IPS-NIHi7 (cell line): ENCODE measurements at regions not wholly inside any gene's neighbourhood (a gene's known extent, or its start where the extent isn't known, plus 50 kb on each side); places are given as distances from the start of the nearest gene placed in this dataset.

ENCODE experiments used
- DNase-seq: peaks from one replicate; pipeline ENCODE4 v3.0.0; 2012; ENCODE audit warnings: mixed read lengths; ENCODE audit errors: extremely low spot score

DNA sequence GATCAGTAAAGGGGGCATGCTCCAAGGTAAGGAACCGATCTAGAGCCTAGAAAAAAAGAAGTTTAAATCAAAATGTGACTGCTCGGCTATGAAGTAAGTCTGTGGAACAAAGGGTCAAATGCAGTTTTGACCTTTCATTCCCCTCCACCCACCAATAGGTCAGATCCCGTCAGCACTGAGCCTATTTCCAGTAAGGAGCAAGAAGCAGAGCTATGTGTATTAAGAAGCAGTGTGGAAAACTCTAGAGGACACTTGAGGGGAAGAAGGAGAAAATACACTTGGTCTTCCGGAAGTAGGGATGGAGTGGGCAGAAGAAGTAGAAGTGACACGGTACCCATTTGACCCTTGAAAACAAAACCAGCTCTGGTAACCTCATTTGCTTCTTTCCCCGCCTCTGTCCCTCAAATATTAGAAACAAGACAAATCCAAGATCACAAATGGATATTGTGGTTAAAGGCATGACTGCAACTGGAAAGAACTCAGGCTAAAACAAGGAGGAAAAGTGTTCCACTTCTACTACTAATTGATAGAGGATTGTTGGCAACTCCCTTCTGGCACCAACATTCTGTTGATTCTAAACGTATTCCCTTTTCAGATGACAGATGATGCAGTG lies 888.3 kb upstream of the NR2F2 start:
- no peak for DNase-seq

DNA sequence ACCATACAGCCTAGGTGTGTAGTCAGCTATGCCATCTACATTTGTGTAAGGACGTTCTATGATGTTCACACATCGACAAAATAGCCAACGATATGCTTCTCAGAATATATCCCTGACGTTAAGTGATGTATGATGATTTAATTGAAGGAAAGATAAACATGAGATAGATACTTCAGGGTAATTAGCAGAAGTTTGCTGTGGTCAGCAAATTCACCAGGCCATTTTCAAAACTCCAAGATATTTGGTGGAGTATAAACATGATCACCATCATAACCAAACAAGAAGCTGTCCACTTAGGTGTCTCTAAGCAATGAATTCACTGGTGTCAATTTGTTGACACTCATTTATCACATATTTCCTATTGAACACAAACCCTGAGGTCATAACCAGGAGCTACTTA lies 885.6 kb upstream of the NR2F2 start:
- DNase-seq: no peak

- DNase-seq: no peak
Measured at GRCh38 chr15:95446854-95447253, 883.6 kb upstream of the NR2F2 start.

DNA sequence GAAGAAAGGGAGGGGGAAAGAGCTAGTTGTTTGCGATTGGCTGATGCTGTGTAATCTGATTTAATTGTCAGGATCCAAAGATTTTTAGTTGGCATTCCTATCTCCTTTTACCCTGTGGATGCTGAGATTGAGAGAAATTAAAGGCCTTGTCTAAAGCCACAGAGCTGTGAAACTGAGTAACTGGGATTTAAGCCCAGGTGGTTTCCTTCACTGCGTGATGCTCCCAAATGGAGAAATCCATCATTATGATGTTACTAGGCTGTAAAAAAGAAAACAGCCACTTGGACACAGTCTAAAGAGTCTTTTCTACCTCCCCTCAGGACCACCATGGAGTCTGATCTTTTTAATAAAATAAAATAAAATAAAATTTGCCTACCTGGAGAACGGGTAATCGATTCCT lies 883.0 kb upstream of the NR2F2 start:
- no peak for DNase-seq

DNA sequence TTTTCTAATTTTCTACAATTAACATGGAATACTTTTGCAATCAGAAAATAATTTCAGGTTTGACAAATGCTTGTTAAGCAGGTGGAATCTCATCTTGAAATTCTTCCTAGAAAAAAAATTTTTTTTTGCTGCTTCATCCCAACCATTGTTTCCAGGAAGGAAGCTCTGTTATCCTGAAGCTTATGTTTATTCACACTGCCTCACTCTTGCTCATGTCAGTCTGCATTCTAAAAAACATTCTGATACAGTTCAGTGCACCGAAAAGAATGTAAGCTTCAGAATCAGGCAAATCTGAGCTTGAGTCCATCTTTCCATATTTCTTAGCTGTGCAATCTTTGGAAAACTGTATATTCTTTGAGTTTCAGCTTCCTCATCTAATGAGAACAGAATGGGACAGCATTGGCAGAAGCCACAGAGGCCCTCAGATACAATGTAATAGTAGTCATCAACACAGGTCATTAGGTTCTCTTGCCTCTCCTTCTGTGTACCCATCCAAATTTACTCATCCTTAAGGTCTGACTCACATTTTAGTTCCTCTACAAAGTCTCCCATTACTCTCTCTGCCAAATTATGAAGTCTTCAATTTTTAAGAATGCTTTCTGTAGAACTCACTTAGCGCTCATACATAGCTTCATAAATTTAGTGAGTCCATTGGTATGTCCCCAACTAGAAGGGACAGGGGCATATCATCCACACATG lies 881.8 kb upstream of the NR2F2 start:
- DNase-seq: no peak

- no peak for DNase-seq
Measured at GRCh38 chr15:95449230-95449628, 881.3 kb upstream of the NR2F2 start.

- DNase-seq: no peak
Measured at GRCh38 chr15:95450413-95450812, 880.1 kb upstream of the NR2F2 start.

- no peak for DNase-seq
Measured at GRCh38 chr15:95451938-95452337, 878.6 kb upstream of the NR2F2 start.

GRCh38 chr15:95454403-95455262 lies 875.9 kb upstream of the NR2F2 start:
- no peak for DNase-seq

DNA sequence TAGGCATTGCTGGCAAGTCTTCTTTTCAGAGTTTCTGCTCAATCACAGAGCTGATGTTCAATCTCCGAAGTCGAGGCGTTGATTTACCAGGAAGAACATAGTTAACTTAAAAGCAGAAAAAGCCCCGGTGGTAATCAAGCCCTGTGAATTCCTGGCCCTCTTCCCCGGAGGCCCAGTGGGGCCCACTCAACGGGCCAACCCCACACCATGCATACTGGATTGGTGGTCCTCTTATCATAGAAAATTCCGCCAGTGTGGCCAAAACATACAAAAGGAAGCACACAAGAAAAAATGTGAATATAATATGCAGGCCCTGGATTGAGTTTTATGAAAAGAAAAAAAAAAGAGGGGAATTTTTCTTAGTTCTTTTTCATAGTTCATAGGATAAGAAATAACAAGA lies 873.0 kb upstream of the NR2F2 start:
- no peak for DNase-seq

DNA sequence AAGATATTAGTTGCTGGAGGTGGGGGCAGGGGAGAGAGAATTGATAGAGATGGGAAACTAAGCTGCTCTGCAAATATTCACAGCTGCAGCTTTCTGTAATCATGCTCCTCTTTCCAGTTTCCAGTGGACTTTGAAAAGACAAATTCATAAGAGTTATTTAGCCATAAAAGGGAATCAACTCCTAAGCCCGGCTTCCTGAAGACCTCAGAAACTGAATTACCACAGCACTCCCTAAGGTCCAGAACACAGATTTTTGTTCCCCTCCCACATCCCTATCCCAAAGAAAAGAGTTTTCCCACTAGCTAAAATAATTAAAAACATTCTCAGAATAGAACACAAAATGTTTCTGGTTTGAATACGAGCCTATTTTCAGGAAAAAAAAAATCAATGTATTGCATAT lies 871.8 kb upstream of the NR2F2 start:
- DNase-seq: no peak

GRCh38 chr15:95459273-95459672 lies 871.2 kb upstream of the NR2F2 start:
- no peak for DNase-seq

DNA sequence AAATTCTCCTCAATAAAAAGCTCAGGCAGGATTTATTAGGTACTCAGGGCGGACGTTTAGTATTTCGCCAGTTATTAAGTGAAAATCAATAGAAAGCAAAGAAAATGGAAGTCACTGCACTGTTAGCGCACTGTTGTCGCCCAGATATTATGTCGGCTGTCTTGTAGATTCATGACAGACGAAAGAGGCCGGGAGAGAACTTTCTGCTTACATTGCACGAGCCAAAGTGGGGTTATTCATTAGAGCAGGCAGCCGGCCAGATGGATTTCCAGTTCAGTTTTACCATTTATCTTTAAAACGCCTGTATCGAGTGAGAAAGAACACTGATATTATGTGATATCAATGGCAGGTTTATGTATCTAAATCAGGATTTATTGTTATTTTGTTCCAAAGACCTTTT lies 866.0 kb upstream of the NR2F2 start:
- DNase-seq: no peak

GRCh38 chr15:95468820-95469219 lies 861.7 kb upstream of the NR2F2 start:
- DNase-seq: no peak

DNA sequence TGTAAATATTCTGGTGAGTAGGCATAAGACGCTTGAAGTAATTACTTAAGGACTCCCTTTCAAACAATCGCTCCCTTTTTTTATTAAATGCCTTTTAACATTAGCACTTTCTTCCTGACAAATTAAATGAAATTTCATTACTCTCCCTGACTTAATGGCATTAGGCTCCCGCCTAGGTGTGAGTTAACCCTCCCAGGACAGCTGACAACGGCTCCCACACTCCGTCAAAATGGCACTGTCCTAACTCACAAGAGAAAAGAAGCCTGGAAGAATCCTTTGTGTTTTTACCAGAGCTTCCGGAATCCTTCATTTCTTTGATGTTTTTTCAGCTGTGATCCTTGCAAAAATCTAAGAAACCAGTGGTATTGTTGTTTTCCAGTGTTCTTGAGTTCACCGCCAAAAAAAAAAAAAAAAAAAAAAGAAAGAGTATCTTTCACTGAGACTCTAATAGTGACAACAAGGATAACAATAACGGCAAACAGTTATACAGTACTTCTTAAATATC lies 861.0 kb upstream of the NR2F2 start:
- DNase-seq: no peak

DNA sequence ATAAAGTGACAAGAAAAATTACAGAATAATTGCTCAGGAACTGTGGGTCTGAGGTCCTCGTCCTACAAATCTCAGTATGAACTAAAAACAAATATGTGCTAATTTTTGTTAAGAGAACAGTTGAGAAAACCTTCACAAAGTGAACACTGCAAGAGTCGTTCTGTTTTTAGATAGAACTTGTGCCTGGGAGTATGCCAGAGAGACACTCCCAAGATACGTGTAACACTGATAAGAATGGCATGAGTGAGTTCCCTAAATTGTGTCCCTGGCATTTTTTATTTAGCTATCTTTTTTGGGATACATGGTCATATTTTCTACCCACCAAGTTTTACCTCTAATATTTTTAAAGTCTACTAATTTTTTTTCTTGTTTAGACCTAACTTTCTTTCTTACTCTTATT lies 860.0 kb upstream of the NR2F2 start:
- DNase-seq: no peak

DNA sequence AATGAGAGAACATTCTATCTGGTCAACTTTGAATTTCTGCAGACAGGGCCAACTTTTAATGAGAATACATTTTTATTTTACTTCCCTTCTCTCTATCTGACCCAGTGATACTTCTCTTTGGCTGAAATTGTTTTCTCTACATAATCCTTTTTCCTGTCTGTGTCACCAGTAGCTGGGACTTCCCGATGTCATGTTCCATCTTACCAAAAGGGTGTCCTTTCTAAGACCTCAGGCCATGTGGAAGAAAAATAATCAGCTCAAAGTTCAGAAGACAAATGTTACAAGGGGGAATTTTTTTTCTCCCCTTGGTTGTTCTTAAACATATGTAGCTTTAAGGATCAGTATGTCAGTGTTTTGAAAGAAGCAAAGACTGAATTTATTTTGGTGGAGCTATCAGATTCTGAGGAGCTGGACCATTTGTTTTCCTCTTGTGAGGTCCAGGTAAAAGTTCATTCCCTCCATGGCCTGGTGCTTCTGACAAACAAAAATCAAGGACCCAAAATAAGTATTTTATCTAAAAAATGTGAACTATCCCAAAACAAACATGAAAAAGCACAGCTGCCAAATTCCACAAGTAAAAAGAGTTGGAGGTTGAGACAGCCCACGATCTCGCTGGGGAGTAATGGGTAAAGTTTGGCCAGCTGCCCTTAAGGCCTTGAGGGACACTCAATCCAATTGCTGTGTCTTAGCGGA lies 859.4 kb upstream of the NR2F2 start:
- DNase-seq: no peak

- DNase-seq: no peak
Measured at GRCh38 chr15:95471690-95472086, 858.8 kb upstream of the NR2F2 start.

DNA sequence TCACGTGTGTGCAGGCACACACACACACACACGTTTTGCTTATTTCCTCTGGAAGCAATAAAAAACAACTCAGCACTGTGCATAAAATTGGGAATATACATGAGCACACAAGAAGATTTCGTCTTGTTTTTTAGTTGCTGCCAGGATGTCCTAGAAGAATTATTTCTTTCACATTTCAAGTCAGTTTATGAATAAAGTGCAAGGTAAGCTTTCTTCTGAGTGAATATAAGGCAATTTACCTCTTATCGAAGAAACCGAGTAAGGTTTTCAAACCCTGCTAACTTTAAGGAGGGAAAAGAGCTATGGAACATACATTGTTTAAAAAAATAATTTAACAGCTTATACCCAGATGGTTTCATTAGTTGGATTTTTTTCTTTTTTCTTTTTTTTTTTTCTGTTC lies 855.4 kb upstream of the NR2F2 start:
- DNase-seq: no peak

- DNase-seq: no peak
Measured at GRCh38 chr15:95479308-95479707, 851.2 kb upstream of the NR2F2 start.

DNA sequence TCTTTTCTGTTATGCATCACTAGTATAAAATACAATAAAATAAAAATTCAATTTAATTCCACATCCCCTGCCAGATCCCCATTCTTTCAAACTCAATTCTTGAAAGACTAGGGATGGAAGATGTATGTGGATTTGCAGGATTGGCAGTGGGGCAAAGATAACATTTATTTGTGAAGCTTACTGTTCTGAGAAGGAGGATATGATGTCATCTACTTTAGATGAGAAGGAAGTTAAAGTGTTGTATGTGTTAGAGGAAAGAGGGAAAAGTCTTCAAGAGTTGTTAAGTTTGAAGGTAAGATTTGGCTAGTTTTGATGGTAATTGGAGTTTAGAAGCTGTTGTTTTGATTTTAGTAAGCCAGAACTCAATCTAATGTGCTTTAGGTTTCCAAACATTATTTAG lies 845.1 kb upstream of the NR2F2 start:
- DNase-seq: no peak

GRCh38 chr15:95486224-95486623 lies 844.3 kb upstream of the NR2F2 start:
- no peak for DNase-seq
